ENCODE measurements at regions not wholly inside any gene's neighbourhood (a gene's known extent, or its start where the extent isn't known, plus 50 kb on each side); places are given as distances from the start of the nearest gene placed in this dataset.

GRCh38 chr4:96315815-96316214 is 475.9 kb downstream of the PDHA2 start:
- Histone ChIP-seq H3K36me3 (ENCODE audit: control insufficient read depth, insufficient read depth, low read length) (no peaks in the 10 kb centered on the region), H3K27me3 (ENCODE audit: control insufficient read depth, insufficient read depth, low read length) (no peaks in the 10 kb centered on the region), H3K4me3 (ENCODE audit: low read depth in 2 of 2, low read length in 2 of 2) (no peak overlapping the region), H3K4me1 (ENCODE audit: control insufficient read depth, insufficient read depth, low read length) (no peaks in the 10 kb centered on the region), H3K9me3 (ENCODE audit: control insufficient read depth, insufficient read depth, low read depth, low read length) (no peaks in the 10 kb centered on the region), H3K27ac (ENCODE audit: low read length) (no peak overlapping the region)
- BruUV-seq (replicated peaks) = no TSS peak
- intact Hi-C loops (cut with micrococcal nuclease; ENCODE audit: unreplicated experiment) (no loop called here), in situ Hi-C loops (cut with HindIII; ENCODE audit: low pct_unique_long_range_greater_than_20kb, low sequenced_read_pairs) (no loop called here)
- ChIA-PET POLR2A (no interaction called here), CTCF (no interaction called here)
- DNase-seq (ENCODE audit: low read depth, low spot score) (no peak), ATAC-seq (no peak)
- TF ChIP-seq SIN3A (IDR thresholded peaks at IDR 0.05; ENCODE audit: borderline replicate concordance, insufficient read depth, low read depth, low read length) (no peak), REST (IDR thresholded peaks at IDR 0.05; ENCODE audit: insufficient read depth in 1 of 2, low read depth in 2 of 2, low read length in 1 of 2) (no peak), TCF7L2 (IDR thresholded peaks at IDR 0.05; ENCODE audit: low read depth, low read length) (no peak), CTCF (IDR thresholded peaks at IDR 0.05) (no peak), POLR2AphosphoS5 (IDR thresholded peaks at IDR 0.05; ENCODE audit: low read depth, low read length) (no peak)

GRCh38 chr4:96316776-96317175 is 476.9 kb downstream of the PDHA2 start:
- H3K9me3 ChIP-seq (ENCODE audit: control insufficient read depth, insufficient read depth, low read depth, low read length) = no peaks in the 10 kb centered on the region
- ATAC-seq = no peak
- TF ChIP-seq CTCF (IDR thresholded peaks at IDR 0.05) (no peak), POLR2AphosphoS5 (IDR thresholded peaks at IDR 0.05; ENCODE audit: low read depth, low read length) (no peak), REST (IDR thresholded peaks at IDR 0.05; ENCODE audit: insufficient read depth in 1 of 2, low read depth in 2 of 2, low read length in 1 of 2) (no peak), SIN3A (IDR thresholded peaks at IDR 0.05; ENCODE audit: borderline replicate concordance, insufficient read depth, low read depth, low read length) (no peak)

More at GRCh38 chr4:96316776-96317175, 476.9 kb downstream of the PDHA2 start:
- intact Hi-C loops (cut with micrococcal nuclease; ENCODE audit: unreplicated experiment) = no loop called here
- POLR2A ChIA-PET = no interaction called here
- H3K27ac ChIP-seq (ENCODE audit: low read length) = no peak overlapping the region
- H3K4me1 ChIP-seq (ENCODE audit: control insufficient read depth, insufficient read depth, low read length) = no peaks in the 10 kb centered on the region
- H3K4me3 ChIP-seq (ENCODE audit: low read depth in 2 of 2, low read length in 2 of 2) = no peak overlapping the region
- H3K27me3 ChIP-seq (ENCODE audit: control insufficient read depth, insufficient read depth, low read length) = no peaks in the 10 kb centered on the region
- CTCF ChIA-PET = no interaction called here
- DNase-seq (ENCODE audit: low read depth, low spot score) = no peak
- in situ Hi-C loops (cut with HindIII; ENCODE audit: low pct_unique_long_range_greater_than_20kb, low sequenced_read_pairs) = no loop called here
- H3K36me3 ChIP-seq (ENCODE audit: control insufficient read depth, insufficient read depth, low read length) = no peaks in the 10 kb centered on the region
- no TSS peak for BruUV-seq (replicated peaks)

Measured in Panc1 (cell line).